ENCODE measurements at regions not wholly inside any gene's neighbourhood (a gene's known extent, or its start where the extent isn't known, plus 50 kb on each side); places are given as distances from the start of the nearest gene placed in this dataset.

DNA sequence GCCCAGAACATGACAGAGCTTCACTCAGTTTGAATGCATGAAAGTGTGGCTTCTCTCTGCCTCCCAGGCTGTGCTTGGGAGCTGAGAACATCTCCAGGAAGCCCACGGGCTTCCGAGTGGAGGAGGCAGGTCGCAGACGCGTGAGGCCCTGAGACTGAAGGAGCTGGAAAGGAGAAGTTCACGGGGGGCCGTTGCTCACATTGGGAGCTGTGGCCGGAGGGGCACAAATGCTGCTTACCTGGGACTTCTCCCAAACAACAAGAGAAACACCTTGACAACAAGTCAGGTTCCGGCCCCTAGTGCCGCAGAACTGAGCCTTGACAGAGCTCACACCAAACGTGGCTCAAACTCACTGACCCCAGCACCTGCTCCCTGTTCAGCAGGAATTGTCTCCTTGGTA is 207.0 kb downstream of the BRD1 start:
- DNase-seq = no peak

- DNase-seq = no peak
Observed at GRCh38 chr22:49620003-49620556, 207.6 kb downstream of the BRD1 start.

DNA sequence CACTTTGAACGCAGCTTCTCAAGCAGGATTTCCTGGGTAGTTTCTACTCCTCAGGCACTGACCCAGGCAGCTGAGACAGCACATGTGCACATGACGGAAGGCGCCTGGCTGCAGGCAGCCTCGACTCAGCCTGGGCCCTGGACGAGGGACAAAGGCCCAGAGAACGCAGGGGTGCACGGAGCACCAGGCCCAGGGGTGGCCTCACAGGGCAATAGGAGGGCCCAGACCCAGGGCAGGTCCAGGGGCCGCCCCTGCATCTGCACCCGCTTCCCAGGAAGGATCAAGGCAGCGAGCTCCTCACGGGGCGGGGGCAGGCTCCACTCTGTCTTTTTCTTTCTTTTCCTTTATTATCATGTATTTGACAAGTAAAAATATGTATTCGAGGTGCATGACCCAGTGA is 208.4 kb downstream of the BRD1 start:
- DNase-seq = no peak

- DNase-seq = no peak
Observed at GRCh38 chr22:49618677-49618953, 209.1 kb downstream of the BRD1 start.

DNA sequence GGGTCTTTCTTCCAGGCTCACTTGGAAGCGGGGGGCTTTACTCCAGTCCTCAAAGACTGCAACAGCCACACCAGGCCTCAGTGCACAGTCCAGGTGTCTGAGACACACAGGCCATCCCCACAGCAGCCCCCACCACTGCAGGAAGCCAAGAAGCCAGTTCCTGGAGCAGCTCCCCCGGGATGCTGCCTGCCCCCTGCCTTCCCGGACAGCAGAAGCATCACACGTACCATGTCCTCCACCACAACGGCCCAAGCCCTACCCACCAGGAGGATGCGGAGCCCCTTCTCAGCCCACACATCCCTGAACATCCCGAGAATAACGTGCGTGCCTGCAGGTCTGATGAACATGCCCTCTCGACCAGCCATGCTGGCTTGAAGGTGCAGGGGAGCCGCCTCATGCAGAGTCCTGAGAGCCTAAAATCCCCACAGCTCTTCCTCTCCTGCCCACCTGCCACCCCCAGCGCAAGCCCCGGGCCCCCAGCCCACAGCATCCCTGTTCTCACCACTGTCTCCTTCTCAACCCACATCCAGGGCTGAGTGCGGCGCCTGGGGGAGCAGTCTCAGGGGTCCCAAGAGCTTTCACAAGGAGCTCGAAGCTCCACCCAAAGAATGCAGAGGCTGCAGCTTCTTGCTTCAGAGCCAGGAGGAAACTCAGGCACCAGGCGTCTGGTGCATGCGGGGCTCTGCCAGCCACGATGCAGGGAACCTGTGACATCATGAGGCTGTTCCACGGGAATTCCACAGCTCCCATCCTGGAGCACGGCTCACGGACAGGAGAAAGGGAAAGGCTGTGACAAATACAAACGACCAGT is 209.6 kb downstream of the BRD1 start:
- no peak for DNase-seq

GRCh38 chr22:49617264-49617663 is 210.4 kb downstream of the BRD1 start:
- DNase-seq = no peak

DNA sequence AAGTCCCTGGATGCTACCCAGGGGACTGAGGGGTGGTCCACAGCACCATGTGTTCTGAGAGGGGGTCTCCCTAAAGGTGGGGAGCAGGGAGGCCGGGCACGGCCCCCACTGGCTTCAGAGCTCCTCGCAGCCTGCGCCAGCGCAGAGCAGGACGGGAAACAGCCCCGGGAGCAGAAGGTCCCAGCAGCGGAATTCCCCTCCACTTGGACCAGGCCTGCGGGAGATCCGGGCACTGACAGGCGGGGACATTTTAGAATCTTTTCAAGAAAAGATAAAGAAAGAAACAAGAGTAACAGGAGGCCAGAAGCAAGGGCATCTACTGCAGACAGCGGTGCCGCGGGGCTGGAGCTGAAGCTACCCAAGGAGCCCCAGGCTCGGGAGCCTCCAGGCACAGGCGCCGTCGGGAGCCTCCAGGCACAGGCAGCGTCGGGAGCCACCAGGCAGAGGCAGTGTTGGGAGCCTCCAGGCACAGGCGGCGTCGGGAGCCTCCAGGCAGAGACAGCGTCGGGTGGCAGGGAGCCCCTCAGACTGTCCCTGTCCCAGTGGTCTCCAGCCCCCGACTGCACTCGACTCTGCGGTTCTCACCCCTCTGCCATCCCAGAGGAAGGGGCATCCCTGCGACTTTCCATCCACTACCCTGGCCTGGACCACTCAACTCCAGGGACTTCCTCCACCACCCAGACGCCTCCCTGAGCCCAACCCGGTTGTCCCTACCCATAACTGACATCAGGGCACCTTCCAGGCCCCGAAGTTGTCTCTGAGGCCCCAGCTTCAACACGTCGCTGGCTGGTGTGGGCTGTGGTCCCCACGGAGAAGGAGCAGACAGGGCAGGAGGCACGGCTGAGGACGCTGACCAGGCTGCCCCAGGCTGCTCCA is 211.1 kb downstream of the BRD1 start:
- no peak for DNase-seq

GRCh38 chr22:49614966-49615965 is 212.4 kb downstream of the BRD1 start:
- no peak for DNase-seq

GRCh38 chr22:49613511-49614270 is 214.0 kb downstream of the BRD1 start:
- no peak for DNase-seq

- no peak for DNase-seq
Observed at GRCh38 chr22:49613108-49613507, 214.6 kb downstream of the BRD1 start.

- DNase-seq = no peak
Observed at GRCh38 chr22:49609207-49609876, 218.3 kb downstream of the BRD1 start.

DNA sequence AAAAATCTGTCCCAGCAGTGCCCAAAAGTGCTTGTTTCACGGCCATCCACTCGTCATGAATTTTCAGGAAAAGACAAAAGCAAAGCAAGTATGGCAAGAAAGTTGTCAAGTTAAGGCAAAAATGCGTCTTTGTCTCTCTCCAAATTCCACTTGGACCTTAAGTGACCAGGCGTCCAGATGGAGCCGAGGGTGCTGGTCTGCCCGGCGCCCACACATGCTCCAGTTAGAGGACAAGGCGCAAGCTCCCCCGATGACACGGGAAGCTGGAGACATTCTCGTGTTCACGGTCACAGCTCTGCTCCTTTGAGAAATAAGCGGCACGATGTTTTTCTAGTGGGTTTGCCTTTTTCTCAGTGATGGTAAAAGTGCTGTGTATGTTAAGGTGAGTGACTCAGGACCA is 219.0 kb downstream of the BRD1 start:
- DNase-seq = no peak

DNA sequence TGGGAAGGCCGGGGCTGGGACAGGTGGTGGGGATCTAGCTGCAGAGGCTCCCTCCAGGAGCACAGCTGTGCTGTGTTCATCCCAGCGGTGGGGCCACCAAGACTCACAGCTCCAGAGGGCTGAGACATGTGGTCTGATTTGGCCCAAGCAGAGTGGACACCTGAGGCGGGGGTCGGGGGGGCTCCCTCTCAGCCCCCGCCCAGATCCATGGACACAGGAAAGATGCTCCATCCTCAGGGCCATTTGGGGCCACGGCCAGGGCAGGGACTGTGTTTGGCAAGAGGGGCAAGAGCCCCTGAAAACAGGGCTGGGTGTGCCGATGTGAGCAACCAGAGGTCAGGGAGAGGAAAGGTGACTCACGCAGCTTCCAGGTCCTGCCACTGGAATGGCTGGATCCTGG is 219.4 kb downstream of the BRD1 start:
- DNase-seq = no peak

DNA sequence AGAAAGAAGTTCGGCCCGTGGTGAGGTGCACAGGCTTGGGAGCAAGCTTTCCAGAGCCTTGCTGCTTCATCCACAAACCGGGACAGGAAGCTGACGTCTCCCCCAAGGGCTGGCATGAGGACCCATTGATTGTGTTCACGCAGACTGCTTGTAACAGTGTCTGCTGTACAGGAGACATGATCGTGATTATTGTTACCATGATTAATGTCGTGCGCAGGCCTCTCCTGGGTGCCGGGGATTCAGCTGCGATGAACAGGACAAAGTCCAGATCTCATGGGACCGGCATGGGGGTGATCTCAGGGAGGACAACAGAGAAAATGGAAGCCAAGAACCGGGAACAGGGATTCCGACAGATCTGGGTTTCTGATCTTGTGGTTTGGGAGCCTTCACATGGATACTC is 219.9 kb downstream of the BRD1 start:
- DNase-seq = no peak

GRCh38 chr22:49606562-49607290 is 220.9 kb downstream of the BRD1 start:
- DNase-seq = no peak

DNA sequence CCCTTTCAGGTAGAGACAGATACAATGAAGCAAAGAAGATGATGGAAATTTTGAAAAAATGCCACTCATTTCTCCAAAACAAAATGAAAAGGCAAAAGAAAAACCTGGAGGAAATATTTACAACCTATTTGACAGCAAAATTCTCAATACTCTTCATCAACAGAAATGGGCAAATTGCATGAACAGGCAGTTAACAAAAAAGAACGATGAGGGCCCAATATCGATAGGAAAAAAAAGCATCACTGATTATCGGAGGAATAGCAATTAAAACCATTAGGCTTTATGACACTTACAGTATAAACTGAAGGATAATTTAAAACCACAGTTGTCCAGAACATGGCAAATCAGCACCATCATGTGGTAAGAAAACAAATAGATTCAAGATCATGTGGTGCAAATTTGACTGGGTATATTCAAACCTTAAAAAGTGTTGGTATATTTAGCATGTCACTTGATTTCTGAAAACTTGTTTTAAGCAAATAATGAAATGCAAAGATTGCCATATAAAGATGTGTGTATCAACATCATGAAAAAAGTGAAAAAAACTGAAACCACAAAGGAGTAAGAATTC is 222.9 kb downstream of the BRD1 start:
- no peak for DNase-seq

DNA sequence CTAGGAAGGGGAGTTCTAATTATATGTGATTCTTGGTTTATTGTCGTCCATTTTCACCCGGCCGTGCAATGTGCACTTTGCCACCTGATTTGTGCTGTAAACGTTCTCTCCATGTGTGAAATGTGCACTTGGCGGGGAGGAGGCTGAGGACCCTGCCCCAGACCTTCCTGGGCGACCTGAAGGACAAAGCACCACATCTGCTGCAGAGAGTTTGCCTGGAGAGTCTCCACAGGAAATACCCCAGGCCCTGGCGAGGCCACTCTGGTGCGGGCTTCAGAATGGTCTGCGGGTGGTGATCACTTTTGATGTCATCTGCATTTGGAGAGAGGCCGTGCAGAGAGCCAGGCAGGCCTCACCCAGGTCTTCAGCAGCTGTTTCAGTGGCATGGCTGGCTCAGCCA is 224.7 kb downstream of the BRD1 start:
- DNase-seq = no peak

GRCh38 chr22:49602481-49602880 is 225.2 kb downstream of the BRD1 start:
- DNase-seq = no peak

- no peak for DNase-seq
Observed at GRCh38 chr22:49601614-49602321, 225.9 kb downstream of the BRD1 start.

Data from activated T-cell treated with anti-CD3 and anti-CD28 coated beads, Interleukin-2, amount 50 U/mL, for 48 hours (primary cell).